Smooth muscle cell of the brain vasculature (primary cell): ENCODE measurements at regions not wholly inside any gene's neighbourhood (a gene's known extent, or its start where the extent isn't known, plus 50 kb on each side); places are given as distances from the start of the nearest gene placed in this dataset.
"Not testable (repeated sequence)": the region's sequence is repeated elsewhere in the genome, so short reads cannot be mapped to it uniquely, and the experiment has no call there.

Experiments used
- DNase-seq: peaks from one replicate; pipeline ENCODE4 v3.0.0-alpha.2; 2012; ENCODE audit warnings: low read depth, low spot score

GRCh38 chr5:108531367-108532128 is 149.7 kb upstream of the FBXL17 start:
- DNase-seq = no peak

- no peak for DNase-seq
These were observed 148.8 kb upstream of the FBXL17 start for GRCh38 chr5:108530706-108531105.

- DNase-seq = no peak
These were observed 147.5 kb upstream of the FBXL17 start for GRCh38 chr5:108529381-108529780.

GRCh38 chr5:108528655-108529054 is 146.8 kb upstream of the FBXL17 start:
- DNase-seq = no peak

GRCh38 chr5:108524564-108524963 is 142.7 kb upstream of the FBXL17 start:
- DNase-seq = no peak

GRCh38 chr5:108523360-108523759 is 141.5 kb upstream of the FBXL17 start:
- DNase-seq = no peak

GRCh38 chr5:108521841-108522506 is 140.1 kb upstream of the FBXL17 start:
- DNase-seq = peak; percentile 18

GRCh38 chr5:108521011-108521700 is 139.3 kb upstream of the FBXL17 start:
- no peak for DNase-seq

- no peak for DNase-seq
These were observed 134.9 kb upstream of the FBXL17 start for GRCh38 chr5:108516785-108517184.

GRCh38 chr5:108515517-108516105 is 133.7 kb upstream of the FBXL17 start:
- DNase-seq = no peak

- DNase-seq = no peak
These were observed 127.1 kb upstream of the FBXL17 start for GRCh38 chr5:108508979-108509378.

- DNase-seq = no peak
These were observed 125.7 kb upstream of the FBXL17 start for GRCh38 chr5:108507631-108508030.

GRCh38 chr5:108505608-108506007 is 123.7 kb upstream of the FBXL17 start:
- DNase-seq = no peak

GRCh38 chr5:108504974-108505373 is 123.1 kb upstream of the FBXL17 start:
- no peak for DNase-seq

GRCh38 chr5:108503986-108504385 is 122.1 kb upstream of the FBXL17 start:
- no peak for DNase-seq

GRCh38 chr5:108495615-108496014 is 113.7 kb upstream of the FBXL17 start:
- not testable (repeated sequence) for DNase-seq

- DNase-seq = no peak
These were observed 106.1 kb upstream of the FBXL17 start for GRCh38 chr5:108487951-108488350.

GRCh38 chr5:108484035-108484434 is 102.1 kb upstream of the FBXL17 start:
- DNase-seq = no peak

GRCh38 chr5:108481355-108481931 is 99.5 kb upstream of the FBXL17 start:
- DNase-seq = no peak

- DNase-seq = no peak
These were observed 90.3 kb upstream of the FBXL17 start for GRCh38 chr5:108472237-108472636.

GRCh38 chr5:108467563-108467962 is 85.7 kb upstream of the FBXL17 start:
- no peak for DNase-seq
